Astrocyte (in vitro differentiated cells and primary cell): ENCODE measurements at regions not wholly inside any gene's neighbourhood (a gene's known extent, or its start where the extent isn't known, plus 50 kb on each side); places are given as distances from the start of the nearest gene placed in this dataset.

ENCODE experiments used
- CTCF ChIP-seq: IDR thresholded peaks from 2 replicates; pipeline ENCODE4 v1.5.1; 2011; ENCODE audit warnings: low read depth, mild to moderate bottlenecking, inconsistent platforms, low read length, moderate library complexity; ENCODE audit not compliant: insufficient read depth
- EZH2 ChIP-seq: IDR thresholded peaks from 2 replicates; pipeline ENCODE4 v1.6.1; 2012; ENCODE audit warnings: mild to moderate bottlenecking, low read length, inconsistent platforms; ENCODE audit not compliant: insufficient read depth

- TF ChIP-seq CTCF (no peak), EZH2 (no peak)
Observed at GRCh38 chr13:104422668-104423067, 1356.5 kb upstream of the SLC10A2 start.
